ENCODE measurements at regions not wholly inside any gene's neighbourhood (a gene's known extent, or its start where the extent isn't known, plus 50 kb on each side); places are given as distances from the start of the nearest gene placed in this dataset.

- no peak for TF ChIP-seq CTCF (IDR thresholded peaks at IDR 0.05)
- TF ChIP-seq SIN3A (IDR thresholded peaks at IDR 0.05; ENCODE audit: borderline replicate concordance, insufficient read depth, low read depth, low read length), result no peak
- TF ChIP-seq REST (IDR thresholded peaks at IDR 0.05; ENCODE audit: insufficient read depth in 1 of 2, low read depth in 2 of 2, low read length in 1 of 2), result no peak
- no peak for TF ChIP-seq POLR2AphosphoS5 (IDR thresholded peaks at IDR 0.05; ENCODE audit: low read depth, low read length)
- TF ChIP-seq TCF7L2 (IDR thresholded peaks at IDR 0.05; ENCODE audit: low read depth, low read length), result no peak
These were observed 183.5 kb downstream of the CAVIN4 start for GRCh38 chr9:100761276-100761802.

Data from Panc1 (cell line).